HepG2 (cell line): ENCODE measurements at regions not wholly inside any gene's neighbourhood (a gene's known extent, or its start where the extent isn't known, plus 50 kb on each side); places are given as distances from the start of the nearest gene placed in this dataset.

ENCODE experiments used
- ATAC-seq: fragments of 200-7000 bp; cut with Tn5 transposase; 3 replicates; pipeline ENCODE4 v1.9.1; 2020; ENCODE audit warnings: mild to moderate bottlenecking, moderate library complexity
- BruUV-seq: library from RNA; stranded (reverse); fragments of 400-500 nt; replicated peaks from 2 replicates; lab custom pipeline; 2021; lab: Mats Ljungman, UMichigan
- CTCF ChIA-PET: fragments of 300-600 bp; formaldehyde crosslinking; extraction: SDS; loops from one replicate; lab custom pipeline; 2021; ENCODE audit warnings: low total read pairs, inconsistent platforms, low intra/inter-chr PET ratio; lab: Yijun Ruan, JAX
- POLR2A ChIA-PET: fragments of 350-600 bp; sonication (Branson Sonifier 250); formaldehyde crosslinking; loops from one replicate; lab custom pipeline; 2020; ENCODE audit warnings: antibody characterized with exemption, inconsistent platforms; lab: Yijun Ruan, JAX
- DNase-seq: peaks from one replicate; pipeline ENCODE4 v3.0.0-alpha.2; 2015; ENCODE audit warnings: low spot score
- FAIRE-seq: peaks from 3 replicates; lab custom pipeline; 2011; peaks lifted over from hg19 to GRCh38; lab: Jason Lieb, UNC
- H2AFZ ChIP-seq: one replicate; pipeline ENCODE4 v1.6.1; 2011; ENCODE audit warnings: low read length, inconsistent platforms
- H3K27ac ChIP-seq: fragments of 300-600 bp; 3 replicates; pipeline ENCODE4 v1.8.0; 2011; ENCODE audit warnings: mixed run types, mild to moderate bottlenecking, mixed read lengths, low read length, inconsistent platforms; ENCODE audit not compliant: insufficient read depth; ENCODE audit errors: extremely low read length
- H3K27me3 ChIP-seq, 2 experiments: fragments of 200-600 bp in 1 of 2; 2 replicates in 1 of 2; 3 replicates in 1 of 2; pipeline versions ENCODE4 v1.6.0 to v1.8.0; 2011; ENCODE audit warnings: low read length in 2 of 2, mild to moderate bottlenecking in 2 of 2, moderate library complexity in 2 of 2, inconsistent platforms in 1 of 2; ENCODE audit not compliant: insufficient read depth in 2 of 2, control insufficient read depth in 1 of 2
- H3K36me3 ChIP-seq, 2 experiments: fragments of 200-600 bp in 1 of 2; replicated peaks in 1 of 2; 2 replicates in 1 of 2; 3 replicates in 1 of 2; pipeline versions ENCODE4 v1.5.1 to v1.8.0; 2011; ENCODE audit warnings: low read length in 2 of 2, inconsistent platforms in 1 of 2; ENCODE audit not compliant: insufficient read depth in 2 of 2, control insufficient read depth in 1 of 2
- H3K4me1 ChIP-seq: 2 replicates; pipeline ENCODE4 v1.5.1; 2012; ENCODE audit warnings: low read length, inconsistent platforms; ENCODE audit not compliant: insufficient read depth
- H3K4me2 ChIP-seq: 2 replicates; pipeline ENCODE4 v1.6.0; 2011; ENCODE audit warnings: low read depth, low read length, inconsistent platforms
- H3K4me3 ChIP-seq, 3 experiments: fragments of 200-600 bp in 1 of 3; sonication (generic), shearing (Covaris generic) in 1 of 3; replicated peaks in 1 of 3; 2 replicates each; pipeline ENCODE4 v1.5.1; 2011 to 2016; ENCODE audit warnings: low read length in 3 of 3, inconsistent platforms in 2 of 3, low read depth in 2 of 3, mild to moderate bottlenecking in 2 of 3, control low read depth in 1 of 3, mixed read lengths in 1 of 3; ENCODE audit not compliant: insufficient read depth in 1 of 3
- H3K79me2 ChIP-seq: one replicate; pipeline ENCODE4 v1.6.1; 2011; ENCODE audit warnings: low read length, inconsistent platforms; ENCODE audit not compliant: insufficient read depth
- H3K9ac ChIP-seq: 2 replicates; pipeline ENCODE4 v1.6.0; 2011; ENCODE audit warnings: mild to moderate bottlenecking, low read depth, low read length, inconsistent platforms; ENCODE audit not compliant: insufficient read depth
- H3K9me3 ChIP-seq: 2 replicates; pipeline ENCODE4 v1.5.1; 2012; ENCODE audit warnings: mild to moderate bottlenecking, low read length
- H4K20me1 ChIP-seq: 2 replicates; pipeline ENCODE4 v1.6.0; 2011; ENCODE audit warnings: inconsistent platforms, mild to moderate bottlenecking, low read length, moderate library complexity; ENCODE audit not compliant: insufficient read depth
- ELF1 ChIP-seq: sonication (generic); formaldehyde crosslinking; IDR thresholded peaks from 2 replicates; pipeline ENCODE4 v1.4.0; 2020; ENCODE audit warnings: missing genetic modification reagents
- IRX3 ChIP-seq: sonication (generic); formaldehyde crosslinking; IDR thresholded peaks from 2 replicates; pipeline ENCODE4 v1.8.1; 2023; ENCODE audit warnings: mild to moderate bottlenecking, low read depth, missing genetic modification reagents, borderline replicate concordance
- PAX8 ChIP-seq: sonication (generic); formaldehyde crosslinking; IDR thresholded peaks from 2 replicates; pipeline ENCODE4 v1.8.0; 2022; ENCODE audit warnings: mild to moderate bottlenecking, missing genetic modification reagents, borderline replicate concordance
- PRDM10 ChIP-seq: sonication (generic); formaldehyde crosslinking; IDR thresholded peaks from 2 replicates; pipeline ENCODE4 v1.4.0; 2020; ENCODE audit warnings: low read depth, missing genetic modification reagents
- PTBP1 ChIP-seq: fragments of 200-400 bp; formaldehyde crosslinking; IDR thresholded peaks from 2 replicates; pipeline ENCODE4 v1.6.1; 2018; ENCODE audit warnings: low read length, low read depth; ENCODE audit not compliant: poor library complexity, severe bottlenecking
- RAD21 ChIP-seq: fragments of 450-650 bp; formaldehyde crosslinking; IDR thresholded peaks from 2 replicates; pipeline ENCODE4 v1.5.0; 2020; ENCODE audit warnings: mild to moderate bottlenecking
- RFXAP ChIP-seq: sonication (generic); formaldehyde crosslinking; IDR thresholded peaks from 2 replicates; pipeline ENCODE4 v1.4.0; 2020; ENCODE audit warnings: missing genetic modification reagents, borderline replicate concordance
- SIX1 ChIP-seq: sonication (generic); formaldehyde crosslinking; IDR thresholded peaks from 2 replicates; pipeline ENCODE4 v1.4.0; 2020; ENCODE audit warnings: missing genetic modification reagents, borderline replicate concordance
- TEF ChIP-seq: sonication (generic); formaldehyde crosslinking; IDR thresholded peaks from 2 replicates; pipeline ENCODE4 v1.5.0; 2020; ENCODE audit warnings: missing genetic modification reagents
- ZNF430 ChIP-seq: sonication (generic); formaldehyde crosslinking; IDR thresholded peaks from 2 replicates; pipeline ENCODE4 v1.9.0; 2021; ENCODE audit warnings: mild to moderate bottlenecking, missing genetic modification reagents
- WGBS: methylation state at CpG from one replicate; pipeline ENCODE4 v1.1.6; 2017; ENCODE audit warnings: low lambda C conversion rate; 5-methylcytosine and 5-hydroxymethylcytosine counted together
- in situ Hi-C: cut with HindIII; loops from 2 replicates; pipeline ENCODE4 v1.10.0; 2017; ENCODE audit warnings: low pct_unique_long_range_greater_than_20kb; ENCODE audit not compliant: extremely low pct_ligation_motif_present
- intact Hi-C: fragments of 100-400 bp; cut with micrococcal nuclease; formaldehyde crosslinking; loops from one replicate; pipeline ENCODE4 v1.10.0; 2022; ENCODE audit not compliant: unreplicated experiment
- TF ChIP-seq, protein P1 (sequence below): sonication (generic); formaldehyde crosslinking; IDR thresholded peaks from 2 replicates; pipeline ENCODE4 v1.4.0; 2020; ENCODE audit warnings: mild to moderate bottlenecking, missing genetic modification reagents
- TF ChIP-seq, protein P2 (sequence below): sonication (generic); formaldehyde crosslinking; IDR thresholded peaks from 2 replicates; pipeline ENCODE4 v1.4.0; 2020; ENCODE audit warnings: mild to moderate bottlenecking, missing genetic modification reagents
- TF ChIP-seq, protein P3 (sequence below): sonication (generic); formaldehyde crosslinking; IDR thresholded peaks from 2 replicates; pipeline ENCODE4 v1.4.0; 2020; ENCODE audit warnings: missing genetic modification reagents, mild to moderate bottlenecking, borderline replicate concordance

- no TSS peak for BruUV-seq
- no peak for ATAC-seq
- H3K4me3 ChIP-seq, result no peak overlapping the region
- no peak overlapping the region for H3K9ac ChIP-seq
- CTCF ChIA-PET, result no interaction called here
- intact Hi-C loops, result no loop called here
- no peaks in the 10 kb centered on the region for H3K79me2 ChIP-seq
- in situ Hi-C loops, result no loop called here
- H2AFZ ChIP-seq, result no peak overlapping the region
- H3K9me3 ChIP-seq, result no peaks in the 10 kb centered on the region
- no peak for DNase-seq
- no peak overlapping the region for H3K4me2 ChIP-seq
- no peak for FAIRE-seq
- WGBS, result 15% methylated on average over 14 of the region's 14 CpGs
- POLR2A ChIA-PET, result no interaction called here
- H4K20me1 ChIP-seq, result no peaks in the 10 kb centered on the region
- no peaks in the 10 kb centered on the region for H3K36me3 ChIP-seq
- H3K4me1 ChIP-seq, result no peaks in the 10 kb centered on the region
- peaks cover 1 to 20% of the 10 kb centered on the region in 2 experiments; a peak in 4 of 5 replicates for H3K27me3 ChIP-seq
- H3K27ac ChIP-seq, result no peak overlapping the region
- TF ChIP-seq PAX8, result no peak
- TF ChIP-seq, protein P1, sequence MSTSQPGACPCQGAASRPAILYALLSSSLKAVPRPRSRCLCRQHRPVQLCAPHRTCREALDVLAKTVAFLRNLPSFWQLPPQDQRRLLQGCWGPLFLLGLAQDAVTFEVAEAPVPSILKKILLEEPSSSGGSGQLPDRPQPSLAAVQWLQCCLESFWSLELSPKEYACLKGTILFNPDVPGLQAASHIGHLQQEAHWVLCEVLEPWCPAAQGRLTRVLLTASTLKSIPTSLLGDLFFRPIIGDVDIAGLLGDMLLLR (CRISPR knock-in tag), result no peak
- no peak for TF ChIP-seq ELF1
- TF ChIP-seq IRX3 (CRISPR knock-in tag), result no peak
- TF ChIP-seq, protein P2, sequence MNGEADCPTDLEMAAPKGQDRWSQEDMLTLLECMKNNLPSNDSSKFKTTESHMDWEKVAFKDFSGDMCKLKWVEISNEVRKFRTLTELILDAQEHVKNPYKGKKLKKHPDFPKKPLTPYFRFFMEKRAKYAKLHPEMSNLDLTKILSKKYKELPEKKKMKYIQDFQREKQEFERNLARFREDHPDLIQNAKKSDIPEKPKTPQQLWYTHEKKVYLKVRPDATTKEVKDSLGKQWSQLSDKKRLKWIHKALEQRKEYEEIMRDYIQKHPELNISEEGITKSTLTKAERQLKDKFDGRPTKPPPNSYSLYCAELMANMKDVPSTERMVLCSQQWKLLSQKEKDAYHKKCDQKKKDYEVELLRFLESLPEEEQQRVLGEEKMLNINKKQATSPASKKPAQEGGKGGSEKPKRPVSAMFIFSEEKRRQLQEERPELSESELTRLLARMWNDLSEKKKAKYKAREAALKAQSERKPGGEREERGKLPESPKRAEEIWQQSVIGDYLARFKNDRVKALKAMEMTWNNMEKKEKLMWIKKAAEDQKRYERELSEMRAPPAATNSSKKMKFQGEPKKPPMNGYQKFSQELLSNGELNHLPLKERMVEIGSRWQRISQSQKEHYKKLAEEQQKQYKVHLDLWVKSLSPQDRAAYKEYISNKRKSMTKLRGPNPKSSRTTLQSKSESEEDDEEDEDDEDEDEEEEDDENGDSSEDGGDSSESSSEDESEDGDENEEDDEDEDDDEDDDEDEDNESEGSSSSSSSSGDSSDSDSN (CRISPR knock-in tag), result no peak
- TF ChIP-seq, protein P3, sequence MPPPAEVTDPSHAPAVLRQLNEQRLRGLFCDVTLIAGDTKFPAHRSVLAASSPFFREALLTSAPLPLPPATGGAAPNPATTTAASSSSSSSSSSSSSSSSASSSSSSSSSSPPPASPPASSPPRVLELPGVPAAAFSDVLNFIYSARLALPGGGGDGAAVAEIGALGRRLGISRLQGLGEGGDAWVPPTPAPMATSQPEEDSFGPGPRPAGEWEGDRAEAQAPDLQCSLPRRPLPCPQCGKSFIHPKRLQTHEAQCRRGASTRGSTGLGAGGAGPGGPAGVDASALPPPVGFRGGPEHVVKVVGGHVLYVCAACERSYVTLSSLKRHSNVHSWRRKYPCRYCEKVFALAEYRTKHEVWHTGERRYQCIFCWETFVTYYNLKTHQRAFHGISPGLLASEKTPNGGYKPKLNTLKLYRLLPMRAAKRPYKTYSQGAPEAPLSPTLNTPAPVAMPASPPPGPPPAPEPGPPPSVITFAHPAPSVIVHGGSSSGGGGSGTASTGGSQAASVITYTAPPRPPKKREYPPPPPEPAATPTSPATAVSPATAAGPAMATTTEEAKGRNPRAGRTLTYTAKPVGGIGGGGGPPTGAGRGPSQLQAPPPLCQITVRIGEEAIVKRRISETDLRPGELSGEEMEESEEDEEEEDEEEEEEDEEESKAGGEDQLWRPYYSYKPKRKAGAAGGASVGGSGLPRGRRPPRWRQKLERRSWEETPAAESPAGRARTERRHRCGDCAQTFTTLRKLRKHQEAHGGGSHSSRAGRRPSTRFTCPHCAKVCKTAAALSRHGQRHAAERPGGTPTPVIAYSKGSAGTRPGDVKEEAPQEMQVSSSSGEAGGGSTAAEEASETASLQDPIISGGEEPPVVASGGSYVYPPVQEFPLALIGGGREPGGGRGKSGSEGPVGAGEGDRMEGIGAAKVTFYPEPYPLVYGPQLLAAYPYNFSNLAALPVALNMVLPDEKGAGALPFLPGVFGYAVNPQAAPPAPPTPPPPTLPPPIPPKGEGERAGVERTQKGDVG, result no peak
- no peak for TF ChIP-seq PRDM10 (CRISPR knock-in tag)
- TF ChIP-seq SIX1 (CRISPR knock-in tag), result no peak
- TF ChIP-seq TEF (CRISPR knock-in tag), result no peak
- no peak for TF ChIP-seq ZNF430 (CRISPR knock-in tag)
- no peak for TF ChIP-seq PTBP1
- no peak for TF ChIP-seq RAD21 (CRISPR knock-in tag)
- no peak for TF ChIP-seq RFXAP
These were observed 103.8 kb upstream of the SMIM21 start for GRCh38 chr18:75531212-75531850.
